SU-DHL-6 (cell line): ENCODE measurements at regions not wholly inside any gene's neighbourhood (a gene's known extent, or its start where the extent isn't known, plus 50 kb on each side); places are given as distances from the start of the nearest gene placed in this dataset.

Experiments
- H2AFZ ChIP-seq: fragments of 200-600 bp; sonication (generic); 2 replicates; pipeline ENCODE4 v1.6.1; 2014; ENCODE audit warnings: low read depth, mild to moderate bottlenecking, moderate library complexity, mixed read lengths, antibody characterized with exemption, low read length; ENCODE audit not compliant: severe bottlenecking
- H3F3A ChIP-seq: fragments of 200-600 bp; shearing (Covaris generic); 2 replicates; pipeline ENCODE4 v1.6.0; 2016; ENCODE audit warnings: antibody characterized with exemption, mild to moderate bottlenecking; ENCODE audit not compliant: insufficient read depth
- H3K27ac ChIP-seq: fragments of 200-600 bp; sonication (generic); 2 replicates; pipeline ENCODE4 v1.5.1; 2016; ENCODE audit warnings: low read depth, mild to moderate bottlenecking, low read length, moderate library complexity, mixed read lengths
- H3K27me3 ChIP-seq: fragments of 200-600 bp; sonication (generic), shearing (Covaris generic); 2 replicates; pipeline ENCODE4 v1.6.0; 2014; ENCODE audit warnings: mild to moderate bottlenecking, low read length
- H3K36me3 ChIP-seq: fragments of 200-600 bp; sonication (generic); 2 replicates; pipeline ENCODE4 v1.6.1; 2014; ENCODE audit warnings: mild to moderate bottlenecking, low read length, mixed read lengths
- H3K4me2 ChIP-seq: fragments of 300-600, 200-600 bp; shearing (Covaris generic), sonication (generic); 2 replicates; pipeline ENCODE4 v1.6.0; 2014; ENCODE audit warnings: low read length, low read depth, mild to moderate bottlenecking; ENCODE audit not compliant: poor library complexity, severe bottlenecking
- H3K4me3 ChIP-seq: fragments of 200-600 bp; sonication (generic); 2 replicates; pipeline ENCODE4 v1.5.1; 2014; ENCODE audit warnings: antibody characterized with exemption, low read length, mild to moderate bottlenecking, mixed read lengths; ENCODE audit not compliant: insufficient read depth, poor library complexity, severe bottlenecking
- H3K79me2 ChIP-seq: fragments of 200-600 bp; sonication (generic); 2 replicates; pipeline ENCODE4 v1.6.1; 2014; ENCODE audit warnings: mild to moderate bottlenecking, low read length, moderate library complexity; ENCODE audit not compliant: insufficient read depth
- H3K9ac ChIP-seq: fragments of 200-600 bp; sonication (generic); 2 replicates; pipeline ENCODE4 v1.7.0; 2014; ENCODE audit warnings: mild to moderate bottlenecking, low read length
- H3K9me2 ChIP-seq: fragments of 200-600 bp; sonication (generic); replicated peaks from 2 replicates; pipeline ENCODE4 v1.6.1; 2014; ENCODE audit warnings: low read length; ENCODE audit not compliant: insufficient read depth
- H3K9me3 ChIP-seq: fragments of 200-600 bp; sonication (generic); 2 replicates; pipeline ENCODE4 v1.6.1; 2014; ENCODE audit warnings: low read length, mixed read lengths; ENCODE audit not compliant: insufficient read depth
- H4K20me1 ChIP-seq: fragments of 200-600 bp; sonication (generic); 2 replicates; pipeline ENCODE4 v1.6.1; 2014; ENCODE audit warnings: low read depth, mild to moderate bottlenecking, antibody characterized with exemption, low read length, moderate library complexity, mixed read lengths
- EZH2phosphoT487 ChIP-seq: fragments of 200-600 bp; sonication (generic), shearing (Covaris generic); conservative IDR thresholded peaks from 2 replicates; pipeline ENCODE4 v1.6.1; 2018; ENCODE audit warnings: mild to moderate bottlenecking, antibody characterized with exemption, low read length, moderate library complexity, mixed read lengths
- TF ChIP-seq, protein P1 (sequence below): fragments of 200-600 bp; sonication (generic); IDR thresholded peaks from one replicate; pipeline ENCODE4 v1.5.1; 2017; ENCODE audit warnings: antibody characterized with exemption, mild to moderate bottlenecking, low read length, moderate library complexity; ENCODE audit not compliant: insufficient read depth, poor library complexity, severe bottlenecking

DNA sequence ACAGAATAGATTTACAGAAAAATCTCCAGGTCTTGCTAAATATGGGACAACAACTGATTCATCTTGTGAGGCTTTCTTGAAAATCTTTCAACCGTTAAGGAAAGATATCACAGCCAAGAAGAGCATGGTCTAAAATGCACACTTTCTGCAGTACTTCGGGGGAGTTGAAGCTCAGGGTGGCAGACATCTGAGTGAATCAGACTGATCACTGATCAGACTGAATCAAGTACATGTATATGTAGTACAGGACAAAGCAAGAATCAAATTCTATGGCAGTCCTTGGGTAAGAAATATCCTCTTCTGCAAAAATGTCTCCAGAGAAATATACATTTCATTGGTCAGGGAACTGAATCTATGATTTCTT lies 212.4 kb upstream of the SPAG17 start:
- H3K27me3 ChIP-seq = no peaks in the 10 kb centered on the region
- no peaks in the 10 kb centered on the region for H3F3A ChIP-seq
- no peak for TF ChIP-seq EZH2phosphoT487
- TF ChIP-seq, protein P1, sequence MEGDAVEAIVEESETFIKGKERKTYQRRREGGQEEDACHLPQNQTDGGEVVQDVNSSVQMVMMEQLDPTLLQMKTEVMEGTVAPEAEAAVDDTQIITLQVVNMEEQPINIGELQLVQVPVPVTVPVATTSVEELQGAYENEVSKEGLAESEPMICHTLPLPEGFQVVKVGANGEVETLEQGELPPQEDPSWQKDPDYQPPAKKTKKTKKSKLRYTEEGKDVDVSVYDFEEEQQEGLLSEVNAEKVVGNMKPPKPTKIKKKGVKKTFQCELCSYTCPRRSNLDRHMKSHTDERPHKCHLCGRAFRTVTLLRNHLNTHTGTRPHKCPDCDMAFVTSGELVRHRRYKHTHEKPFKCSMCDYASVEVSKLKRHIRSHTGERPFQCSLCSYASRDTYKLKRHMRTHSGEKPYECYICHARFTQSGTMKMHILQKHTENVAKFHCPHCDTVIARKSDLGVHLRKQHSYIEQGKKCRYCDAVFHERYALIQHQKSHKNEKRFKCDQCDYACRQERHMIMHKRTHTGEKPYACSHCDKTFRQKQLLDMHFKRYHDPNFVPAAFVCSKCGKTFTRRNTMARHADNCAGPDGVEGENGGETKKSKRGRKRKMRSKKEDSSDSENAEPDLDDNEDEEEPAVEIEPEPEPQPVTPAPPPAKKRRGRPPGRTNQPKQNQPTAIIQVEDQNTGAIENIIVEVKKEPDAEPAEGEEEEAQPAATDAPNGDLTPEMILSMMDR = no peak
- no peaks in the 10 kb centered on the region for H4K20me1 ChIP-seq
- H3K9me3 ChIP-seq = no peaks in the 10 kb centered on the region
- no peak overlapping the region for H3K4me3 ChIP-seq
- no peaks in the 10 kb centered on the region for H3K36me3 ChIP-seq
- no peak overlapping the region for H3K9ac ChIP-seq
- H2AFZ ChIP-seq = no peak overlapping the region
- no peaks in the 10 kb centered on the region for H3K79me2 ChIP-seq
- H3K4me2 ChIP-seq = no peak overlapping the region
- no peak overlapping the region for H3K27ac ChIP-seq
- H3K9me2 ChIP-seq = no peaks in the 10 kb centered on the region

DNA sequence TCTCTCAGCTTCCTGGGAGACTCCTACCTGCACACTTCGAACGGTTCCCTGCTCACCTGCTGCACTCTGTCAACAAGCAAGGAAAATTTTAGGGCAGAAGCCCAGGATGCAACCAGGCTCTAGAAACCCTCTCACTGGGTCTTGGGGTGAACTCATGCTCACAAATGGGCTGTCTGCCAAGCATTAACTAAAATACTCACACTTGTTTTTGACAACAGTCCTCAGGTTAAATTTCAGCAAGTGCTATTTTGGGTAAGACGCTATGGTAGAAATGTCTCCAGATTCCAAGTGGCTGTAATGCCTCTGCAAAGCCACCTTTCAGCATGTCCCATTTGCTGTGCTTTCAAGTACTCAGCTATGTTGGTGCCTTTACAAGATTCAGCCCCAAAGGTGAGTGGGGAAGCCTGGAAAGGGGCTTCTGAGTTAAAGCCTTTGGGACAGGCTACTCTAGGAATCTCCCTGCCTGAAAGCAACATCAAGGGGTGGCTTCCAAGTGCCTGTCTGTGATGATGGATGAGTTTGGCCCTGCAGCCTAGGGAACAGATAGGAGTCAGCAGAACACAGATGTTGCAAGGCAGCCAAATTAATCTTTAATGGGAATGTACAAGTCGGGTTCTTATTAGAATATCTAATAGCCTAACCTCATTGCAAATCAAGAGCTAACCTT lies 211.9 kb upstream of the SPAG17 start:
- no peak for TF ChIP-seq EZH2phosphoT487
- TF ChIP-seq, protein P1 = no peak
- Histone ChIP-seq H3K9me2 (no peaks in the 10 kb centered on the region), H3K9ac (no peak overlapping the region), H3K79me2 (no peaks in the 10 kb centered on the region), H3K27me3 (no peaks in the 10 kb centered on the region), H3K27ac (no peak overlapping the region), H3F3A (no peaks in the 10 kb centered on the region), H3K4me3 (no peak overlapping the region), H2AFZ (no peak overlapping the region), H3K36me3 (no peaks in the 10 kb centered on the region), H3K9me3 (no peaks in the 10 kb centered on the region), H3K4me2 (no peak overlapping the region), H4K20me1 (no peaks in the 10 kb centered on the region)

DNA sequence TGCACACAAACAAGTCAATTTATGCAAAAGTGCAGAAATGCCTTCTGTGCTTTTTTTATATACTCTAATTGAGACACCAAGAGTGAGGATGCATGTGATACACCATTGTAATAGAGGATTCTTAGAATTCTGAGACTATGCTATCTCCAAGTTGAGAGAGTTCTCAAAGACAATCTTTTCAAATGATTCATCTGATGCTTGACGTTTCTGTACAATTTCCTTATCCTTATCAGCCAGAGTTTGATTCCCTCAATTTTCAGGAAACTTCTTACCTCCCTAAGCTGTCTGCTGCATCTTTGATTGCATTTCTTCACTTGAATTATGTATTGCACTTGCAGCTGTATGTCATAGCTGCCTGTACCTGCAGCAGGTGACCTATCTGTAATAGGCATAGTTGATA lies 211.3 kb upstream of the SPAG17 start:
- H3F3A ChIP-seq = no peaks in the 10 kb centered on the region
- no peak overlapping the region for H3K4me2 ChIP-seq
- no peaks in the 10 kb centered on the region for H4K20me1 ChIP-seq
- no peaks in the 10 kb centered on the region for H3K79me2 ChIP-seq
- no peaks in the 10 kb centered on the region for H3K27me3 ChIP-seq
- H3K9ac ChIP-seq = no peak overlapping the region
- H3K36me3 ChIP-seq = no peaks in the 10 kb centered on the region
- H2AFZ ChIP-seq = no peak overlapping the region
- no peak overlapping the region for H3K4me3 ChIP-seq
- H3K9me3 ChIP-seq = no peaks in the 10 kb centered on the region
- no peak overlapping the region for H3K27ac ChIP-seq
- TF ChIP-seq EZH2phosphoT487 = no peak
- H3K9me2 ChIP-seq = no peaks in the 10 kb centered on the region

DNA sequence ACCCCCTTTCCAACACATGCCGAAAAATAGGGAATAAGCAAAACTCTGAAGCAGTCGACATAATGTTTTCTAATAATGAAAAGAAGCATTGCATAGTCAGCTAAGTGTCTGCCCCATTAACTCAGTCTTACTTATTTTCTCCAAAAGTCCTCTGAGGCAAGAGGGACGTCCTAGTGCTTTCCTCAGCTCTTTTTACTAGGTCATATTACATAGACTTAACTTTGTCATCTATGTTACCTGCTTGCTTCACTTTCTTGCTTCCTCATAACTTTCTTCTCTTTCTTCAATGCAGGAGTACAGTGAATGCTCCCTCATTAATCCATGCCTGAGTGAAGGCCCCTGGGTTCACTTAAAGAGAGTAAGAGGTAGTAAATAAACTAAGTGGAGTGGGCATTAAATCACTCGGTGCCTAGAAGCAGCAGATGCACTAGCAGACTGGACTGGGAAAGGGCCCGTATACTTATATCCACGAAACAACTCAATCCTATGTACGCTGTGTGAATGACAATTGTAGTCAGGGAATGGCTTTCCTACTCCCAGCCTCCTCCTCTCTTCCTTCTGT lies 210.5 kb upstream of the SPAG17 start:
- H3K79me2 ChIP-seq = no peaks in the 10 kb centered on the region

More for the DNA sequence above, 210.5 kb upstream of the SPAG17 start:
- no peak overlapping the region for H3K4me2 ChIP-seq
- H2AFZ ChIP-seq = no peak overlapping the region
- H3K4me3 ChIP-seq = no peak overlapping the region
- H3K27me3 ChIP-seq = no peaks in the 10 kb centered on the region
- H3K9me2 ChIP-seq = no peaks in the 10 kb centered on the region
- H3K9ac ChIP-seq = no peak overlapping the region
- no peaks in the 10 kb centered on the region for H3F3A ChIP-seq
- no peaks in the 10 kb centered on the region for H3K9me3 ChIP-seq
- no peak for TF ChIP-seq EZH2phosphoT487
- TF ChIP-seq, protein P1 = no peak
- no peaks in the 10 kb centered on the region for H4K20me1 ChIP-seq
- no peaks in the 10 kb centered on the region for H3K36me3 ChIP-seq
- no peak overlapping the region for H3K27ac ChIP-seq
